ENCODE measurements at regions not wholly inside any gene's neighbourhood (a gene's known extent, or its start where the extent isn't known, plus 50 kb on each side); places are given as distances from the start of the nearest gene placed in this dataset.
A peak's percentile ranks its signal among the peaks of the same experiment; 100 is the strongest.

GRCh38 chr9:82600536-82601292, 462.2 kb downstream of the RASEF start:
- DNase-seq (ENCODE audit: low read depth in 4 of 4, low spot score in 3 of 4): no peak

GRCh38 chr9:82601293-82601771, 461.6 kb downstream of the RASEF start:
- DNase-seq (ENCODE audit: low read depth in 4 of 4, low spot score in 3 of 4): no peak

GRCh38 chr9:82604947-82605656, 457.8 kb downstream of the RASEF start:
- DNase-seq (ENCODE audit: low read depth in 4 of 4, low spot score in 3 of 4): no peak

- no peak for DNase-seq (ENCODE audit: low read depth in 4 of 4, low spot score in 3 of 4)
Observed at GRCh38 chr9:82605657-82606031, 457.3 kb downstream of the RASEF start.

DNA sequence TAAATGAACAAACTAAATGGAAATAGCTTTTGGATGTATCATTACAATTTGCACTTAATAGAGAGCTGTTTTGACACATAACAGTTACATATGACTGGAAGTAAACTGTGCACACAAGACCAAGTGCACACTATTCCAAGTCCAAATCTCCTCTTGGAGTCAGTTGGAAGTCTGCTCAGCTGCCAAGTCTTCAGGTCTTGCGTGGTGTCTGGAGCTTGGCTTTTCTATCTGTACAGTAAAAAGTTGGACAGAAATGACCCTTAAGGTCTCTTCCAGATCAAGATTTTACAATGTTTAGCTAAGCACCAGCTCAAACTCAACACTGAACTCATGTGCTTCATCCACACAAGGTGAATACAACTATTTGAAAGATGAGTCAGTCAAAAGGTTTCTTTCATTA, 456.9 kb downstream of the RASEF start:
- DNase-seq (ENCODE audit: low read depth in 4 of 4, low spot score in 3 of 4): no peak

DNA sequence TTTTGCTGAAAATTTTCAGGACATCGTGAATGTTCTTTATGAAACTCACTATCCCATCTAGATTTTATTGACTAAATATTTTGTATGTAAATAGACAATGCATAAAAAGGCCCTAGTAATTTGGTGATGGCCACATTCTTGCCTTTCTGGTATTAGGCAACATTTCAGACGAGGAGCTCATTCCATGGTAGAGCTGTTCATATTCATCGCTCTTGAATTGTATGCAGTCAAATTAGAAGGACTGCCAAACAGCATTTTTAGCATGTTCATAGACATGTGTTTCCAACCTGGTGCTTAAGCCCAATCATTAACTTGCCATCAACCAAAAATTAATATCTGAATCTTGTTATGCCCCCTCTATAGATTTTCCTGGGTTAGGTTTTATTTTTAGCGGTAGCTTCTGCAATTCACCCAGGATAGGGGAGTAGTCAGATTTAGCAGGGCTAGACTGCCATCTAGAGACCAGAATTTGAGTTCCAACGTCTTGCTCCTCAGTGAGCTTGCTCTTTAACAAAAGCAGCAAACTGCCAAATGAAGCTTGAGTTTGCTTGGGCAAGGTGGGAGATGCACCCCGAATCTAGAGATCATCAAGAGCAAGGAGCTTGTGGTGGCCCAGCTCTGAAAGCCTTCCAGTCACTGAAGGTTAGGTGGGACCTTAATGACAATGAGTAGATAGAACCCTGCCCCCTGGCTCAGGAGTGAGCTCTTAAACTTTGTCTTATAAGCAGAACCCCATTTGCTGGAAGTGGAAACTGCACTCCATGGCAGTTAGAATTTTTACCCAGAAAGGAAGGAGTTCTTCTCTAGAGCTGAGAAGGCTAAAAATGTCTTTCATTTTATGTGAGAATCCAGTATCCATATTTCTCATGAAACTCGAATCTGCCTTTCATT, 456.2 kb downstream of the RASEF start:
- peak in 2 of 4 donors; percentile 64 to 68 for DNase-seq (ENCODE audit: low read depth in 4 of 4, low spot score in 3 of 4)

DNA sequence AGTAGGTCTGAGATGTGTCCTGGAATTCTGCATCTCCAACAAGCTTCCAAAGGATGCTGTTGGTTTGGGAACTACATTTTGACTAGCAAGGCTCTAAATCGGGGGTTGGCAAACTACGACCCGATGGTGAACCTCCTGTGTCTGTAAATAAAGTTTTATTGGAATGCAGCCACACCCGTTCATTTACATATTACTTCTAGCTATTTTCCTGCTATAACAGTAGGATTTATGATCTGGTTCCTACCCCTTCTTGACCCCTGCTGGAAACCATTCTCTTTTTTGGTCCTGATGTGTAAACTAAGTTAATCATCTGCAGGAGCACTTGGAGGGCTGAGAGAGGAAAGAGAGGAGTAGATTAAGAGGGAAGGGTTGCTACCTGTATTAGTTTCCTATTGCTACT, 454.5 kb downstream of the RASEF start:
- no peak for DNase-seq (ENCODE audit: low read depth in 4 of 4, low spot score in 3 of 4)

DNA sequence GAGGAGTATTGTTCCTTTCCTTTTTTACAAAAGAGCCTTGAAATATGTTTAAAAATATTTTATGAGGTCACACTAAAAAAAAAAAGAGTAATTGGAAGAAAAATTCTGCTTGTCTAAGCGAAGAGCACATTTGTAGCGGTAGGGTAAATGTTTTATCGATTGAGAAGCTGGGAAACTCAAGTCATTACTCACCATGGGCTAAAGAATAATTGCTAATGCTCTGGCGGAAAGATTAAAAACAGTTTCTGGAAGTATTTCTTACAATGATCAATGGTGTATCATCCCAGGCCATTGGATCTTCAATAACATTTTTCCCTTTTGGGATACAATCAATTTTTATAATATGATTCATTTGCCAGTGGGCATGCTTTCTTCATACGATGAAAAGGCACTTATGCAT, 450.0 kb downstream of the RASEF start:
- DNase-seq (ENCODE audit: low read depth in 4 of 4, low spot score in 3 of 4): no peak

DNA sequence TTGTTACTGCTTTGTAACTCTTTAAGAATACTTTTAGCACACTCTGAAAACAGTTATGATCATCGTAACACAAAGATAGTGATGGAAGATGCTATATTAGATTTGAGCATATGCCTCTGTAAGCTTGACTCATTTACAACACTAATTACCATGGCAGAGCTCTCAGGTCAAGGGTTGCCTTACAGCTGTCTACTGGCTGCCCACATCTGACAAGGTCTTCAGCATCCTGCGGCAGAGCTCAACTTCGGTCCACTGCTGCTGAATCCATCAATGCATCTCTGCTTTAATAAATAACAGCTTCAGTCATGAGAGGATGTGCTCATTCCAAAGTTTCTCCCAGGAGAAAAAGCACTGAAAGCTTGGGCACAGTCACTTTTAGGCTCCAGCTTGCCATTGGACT, 449.4 kb downstream of the RASEF start:
- DNase-seq (ENCODE audit: low read depth in 4 of 4, low spot score in 3 of 4): no peak

DNA sequence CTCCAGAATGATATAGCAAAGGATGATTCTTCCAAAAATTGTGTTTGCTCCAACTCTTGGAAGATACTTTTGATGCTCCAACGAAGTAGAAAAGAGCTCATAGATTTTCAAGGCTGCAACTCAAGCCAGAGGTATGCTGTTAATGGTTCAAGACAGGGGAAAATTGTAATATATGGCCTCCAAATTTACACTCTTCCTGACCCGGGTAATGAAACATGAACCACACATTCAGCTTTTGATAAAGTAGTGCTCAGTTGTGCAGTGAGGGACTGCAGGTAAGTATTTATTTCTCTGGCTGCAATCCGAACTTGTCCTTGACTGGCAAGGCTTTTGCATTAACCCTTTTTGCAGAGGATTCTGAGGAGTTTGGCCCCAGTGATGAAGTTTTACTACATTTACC, 446.4 kb downstream of the RASEF start:
- DNase-seq (ENCODE audit: low read depth in 4 of 4, low spot score in 3 of 4): no peak

DNA sequence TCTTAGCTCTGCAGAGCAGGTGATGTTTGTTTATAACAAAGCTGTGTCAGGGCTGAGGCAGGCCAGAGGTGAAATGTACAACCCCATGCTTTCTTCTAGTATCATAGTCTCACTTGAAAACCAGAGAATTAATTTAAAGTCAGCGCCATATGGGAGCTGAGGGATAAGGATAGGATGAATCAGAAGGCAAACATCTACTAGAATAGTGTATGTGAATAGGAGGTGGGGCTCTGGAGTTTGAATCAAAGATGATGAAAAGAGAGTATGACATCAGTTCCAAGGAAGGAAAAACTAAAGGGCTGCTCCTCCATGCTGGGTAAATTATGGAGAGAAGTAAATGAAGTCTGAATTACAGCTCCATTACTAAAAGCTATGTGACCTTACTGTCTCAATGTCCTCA, 441.5 kb downstream of the RASEF start:
- DNase-seq (ENCODE audit: low read depth in 4 of 4, low spot score in 3 of 4): no peak

GRCh38 chr9:82637368-82637767, 425.6 kb downstream of the RASEF start:
- DNase-seq (ENCODE audit: low read depth in 4 of 4, low spot score in 3 of 4): no peak

DNA sequence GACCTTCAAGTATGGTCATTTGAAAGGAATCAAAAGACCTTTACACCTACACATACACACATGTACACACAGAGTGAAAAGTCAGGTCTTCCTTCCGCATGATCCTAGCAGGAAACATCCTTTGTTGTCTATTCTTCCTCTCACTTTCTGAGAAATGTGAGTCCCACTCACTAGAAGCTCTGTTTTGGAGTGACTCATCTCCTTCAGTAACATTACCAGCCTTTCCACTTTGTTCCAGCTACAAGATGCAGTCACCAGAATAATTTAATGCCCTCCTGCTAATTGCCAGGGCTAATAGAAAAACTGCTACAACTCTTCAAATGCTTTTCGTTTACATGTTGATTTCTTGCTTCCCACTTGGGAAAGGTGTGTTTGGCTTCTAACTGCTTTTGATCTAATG, 417.3 kb downstream of the RASEF start:
- DNase-seq (ENCODE audit: low read depth in 4 of 4, low spot score in 3 of 4): no peak

DNA sequence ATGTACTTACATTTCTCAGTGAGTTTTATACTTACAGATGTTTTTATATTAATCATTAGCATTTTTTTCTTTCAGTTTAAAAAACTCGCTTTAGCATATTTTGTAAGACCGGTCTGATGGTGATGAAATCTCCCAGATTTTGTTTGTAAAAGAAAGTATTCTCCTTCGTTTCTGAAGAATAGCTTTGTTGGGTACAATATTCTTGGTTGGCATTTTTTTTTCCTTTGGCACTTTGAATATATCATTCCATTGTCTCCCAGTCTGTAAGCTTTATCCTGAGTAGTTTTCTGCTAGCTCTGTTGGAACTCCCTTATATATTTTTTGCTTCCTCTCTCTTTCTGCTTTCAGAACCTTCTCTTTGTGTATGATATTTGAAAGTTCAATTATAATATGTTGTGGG, 412.6 kb downstream of the RASEF start:
- no peak for DNase-seq (ENCODE audit: low read depth in 4 of 4, low spot score in 3 of 4)

DNA sequence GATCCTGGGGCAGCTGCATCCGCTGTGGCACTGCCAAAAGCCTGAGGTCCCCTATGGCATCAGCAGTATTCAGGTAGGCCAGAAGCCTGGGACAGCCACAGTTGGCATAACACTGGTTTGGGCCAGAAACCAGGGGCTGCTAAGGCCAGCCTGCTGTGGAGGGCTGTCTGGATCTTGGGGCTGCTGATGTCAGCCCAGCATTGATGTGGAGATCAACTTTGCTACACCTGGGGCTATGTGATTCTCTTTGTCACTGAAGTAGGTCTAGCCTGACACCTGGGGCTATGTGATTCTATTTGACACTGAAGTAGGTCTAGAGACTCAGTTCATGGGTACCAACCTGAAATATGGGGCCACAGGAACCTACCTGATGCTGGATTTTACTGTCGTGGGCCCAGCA, 411.5 kb downstream of the RASEF start:
- no peak for DNase-seq (ENCODE audit: low read depth in 4 of 4, low spot score in 3 of 4)

DNA sequence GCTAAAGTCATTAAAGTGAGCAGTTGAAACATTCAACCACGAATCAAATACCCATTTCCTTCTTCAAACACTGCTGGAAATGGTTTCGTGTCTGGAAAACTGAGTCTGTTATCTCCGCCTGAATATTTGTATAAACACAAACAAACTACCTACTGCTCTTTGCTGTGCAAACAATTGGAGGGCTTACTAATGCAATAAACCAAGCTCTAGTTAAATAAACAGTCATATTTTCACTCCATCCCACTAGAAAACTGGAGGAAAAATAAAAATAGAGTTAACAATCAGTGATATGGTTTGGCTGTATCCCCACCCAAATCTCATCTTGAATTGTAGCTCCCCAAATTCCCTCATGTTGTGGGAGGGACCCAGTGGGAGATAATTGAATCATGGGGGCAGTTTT, 397.6 kb downstream of the RASEF start:
- DNase-seq (ENCODE audit: low read depth in 4 of 4, low spot score in 3 of 4): no peak

DNA sequence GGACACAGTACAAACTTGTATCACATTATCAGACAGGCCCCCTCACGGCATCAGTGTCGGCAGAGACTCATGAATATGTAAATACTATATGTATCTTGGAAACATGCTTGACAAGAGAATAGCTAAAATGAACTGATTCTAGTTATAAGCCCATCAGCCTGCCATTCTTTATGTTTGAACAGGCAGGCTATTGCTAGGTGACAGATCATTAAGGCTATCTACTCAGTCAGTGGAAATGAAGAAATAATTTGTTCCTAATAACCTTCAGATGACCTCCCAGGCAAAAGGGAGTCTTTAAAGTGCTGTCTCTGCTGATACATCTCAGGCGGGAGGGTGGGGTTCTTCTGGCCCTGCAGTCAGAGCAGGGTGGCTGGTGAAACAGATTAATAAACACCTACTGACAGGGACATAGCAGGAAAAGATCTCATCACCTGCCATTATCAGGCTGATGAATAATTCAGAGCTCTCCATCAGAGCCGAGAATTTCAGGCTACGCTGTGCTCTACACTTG, 394.2 kb downstream of the RASEF start:
- DNase-seq (ENCODE audit: low read depth in 4 of 4, low spot score in 3 of 4): no peak

DNA sequence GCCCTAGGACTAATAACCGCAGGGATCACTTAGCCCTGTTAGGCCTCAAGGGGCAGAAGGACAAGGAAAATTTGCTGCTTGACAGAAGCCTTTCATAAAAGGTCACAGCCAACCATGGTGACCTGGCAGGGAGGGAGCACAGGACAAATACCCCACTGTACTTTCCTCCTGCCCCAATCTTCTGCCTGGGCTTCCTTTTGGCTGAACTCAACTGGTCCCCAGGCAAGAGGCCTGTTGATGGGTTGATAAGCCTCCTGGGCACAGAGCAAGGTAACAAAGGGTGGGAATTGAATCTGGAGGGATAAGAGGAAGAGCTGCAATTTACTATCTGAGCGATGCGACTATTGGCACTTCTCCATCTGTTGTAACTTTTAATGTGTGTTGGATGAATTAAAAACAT, 392.9 kb downstream of the RASEF start:
- DNase-seq (ENCODE audit: low read depth in 4 of 4, low spot score in 3 of 4): no peak

DNA sequence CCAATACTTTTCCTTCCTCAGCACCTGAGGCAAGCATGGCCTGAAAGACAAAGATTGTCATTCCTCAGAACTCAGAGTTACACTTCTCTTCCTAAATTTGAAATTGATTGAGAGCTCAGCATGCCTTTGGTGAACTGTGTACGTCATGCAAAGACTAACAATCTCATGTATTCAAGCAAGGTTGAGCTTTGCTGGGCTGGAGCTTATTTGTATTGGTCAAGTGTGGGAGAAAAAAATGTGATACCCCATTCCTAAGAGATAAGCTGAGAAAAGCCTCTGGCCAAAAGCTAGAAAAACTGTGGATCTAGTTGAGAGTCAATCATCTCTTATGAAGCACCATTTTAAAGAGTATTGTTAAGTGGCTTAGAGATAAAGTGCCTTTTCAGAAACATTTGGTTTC, 392.2 kb downstream of the RASEF start:
- no peak for DNase-seq (ENCODE audit: low read depth in 4 of 4, low spot score in 3 of 4)

DNA sequence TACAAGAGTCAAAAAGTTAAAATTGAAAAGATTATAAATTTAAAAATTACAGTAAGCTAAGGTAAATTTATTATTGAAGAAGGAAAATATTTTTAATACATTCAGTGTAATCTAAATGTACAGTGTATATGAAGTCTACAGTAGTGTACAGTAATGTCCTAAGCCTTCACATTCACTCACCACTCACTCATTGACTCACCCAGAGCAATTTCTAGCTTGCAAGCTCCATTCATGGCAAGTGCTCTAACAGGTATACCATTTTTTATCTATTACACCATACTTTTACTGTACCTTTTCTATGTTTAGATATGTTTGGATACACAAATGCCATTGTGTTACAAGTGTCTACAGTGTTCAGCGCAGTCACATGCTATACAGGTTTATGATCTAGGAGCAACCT, 389.7 kb downstream of the RASEF start:
- no peak for DNase-seq (ENCODE audit: low read depth in 4 of 4, low spot score in 3 of 4)

DNA sequence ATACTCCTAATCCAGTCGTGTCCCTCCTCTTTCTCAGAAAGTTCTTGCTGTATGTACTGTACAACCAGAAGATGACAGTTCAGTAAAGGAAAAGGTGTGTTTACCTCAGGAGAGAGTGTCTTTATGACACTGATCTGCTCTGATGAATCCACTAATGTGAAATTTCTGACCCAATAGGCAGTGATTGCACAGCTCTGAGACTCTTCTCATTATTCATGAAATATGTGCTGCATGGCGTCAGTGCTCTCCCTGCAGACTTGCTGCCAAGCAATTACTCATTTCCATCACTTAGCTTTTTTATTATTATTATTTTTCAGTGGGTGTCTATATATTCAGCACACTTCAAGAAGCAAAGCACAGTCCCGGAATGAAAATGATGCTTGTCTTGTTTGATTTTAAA, 389.0 kb downstream of the RASEF start:
- DNase-seq (ENCODE audit: low read depth in 4 of 4, low spot score in 3 of 4): no peak

Measured in right renal pelvis (tissue), 4 donors.